Natural killer cell (primary cell): ENCODE measurements at regions not wholly inside any gene's neighbourhood (a gene's known extent, or its start where the extent isn't known, plus 50 kb on each side); places are given as distances from the start of the nearest gene placed in this dataset.

Experiments
- ATAC-seq, 3 donors: fragments of 150-1000 bp in 2 of 3; fragments of 200-7000 bp in 1 of 3; cut with Tn5 transposase; 1 replicate in 1 of 3; 2 replicates in 2 of 3; pipeline ENCODE4 v1.10.0; 2021; ENCODE audit warnings: mild to moderate bottlenecking in 2 of 3, moderate library complexity in 2 of 3
- DNase-seq, 2 donors: peaks; one replicate each; pipeline versions ENCODE4 v3.0.0 to v3.0.0-alpha.2; 2013 to 2021; ENCODE audit warnings: mixed read lengths in 1 of 2
- H3K27ac ChIP-seq: one replicate; pipeline ENCODE4 v1.5.1; 2013; ENCODE audit warnings: mild to moderate bottlenecking, low read length
- H3K27me3 ChIP-seq: one replicate; pipeline ENCODE4 v1.6.1; 2013; ENCODE audit warnings: low read length; ENCODE audit not compliant: control insufficient read depth, insufficient read depth
- H3K36me3 ChIP-seq: one replicate; pipeline ENCODE4 v1.6.1; 2013; ENCODE audit warnings: low read length; ENCODE audit not compliant: control insufficient read depth, insufficient read depth
- H3K4me1 ChIP-seq: one replicate; pipeline ENCODE4 v1.6.1; 2013; ENCODE audit warnings: low read length; ENCODE audit not compliant: control insufficient read depth, insufficient read depth
- H3K4me3 ChIP-seq: one replicate; pipeline ENCODE4 v1.5.1; 2013; ENCODE audit warnings: low read length
- H3K9me3 ChIP-seq: one replicate; pipeline ENCODE4 v1.6.1; 2013; ENCODE audit warnings: low read length; ENCODE audit not compliant: control insufficient read depth, insufficient read depth
- H3K27ac Mint-ChIP-seq, 2 donors: one replicate each; pipeline ENCODE4 v1.8.0; 2022; ENCODE audit warnings: mild to moderate bottlenecking in 2 of 2, mixed read lengths in 2 of 2, moderate library complexity in 1 of 2
- H3K27me3 Mint-ChIP-seq, 2 donors: one replicate each; pipeline ENCODE4 v1.8.0; 2022; ENCODE audit warnings: low read depth in 2 of 2, mixed read lengths in 2 of 2
- H3K36me3 Mint-ChIP-seq: one replicate; pipeline ENCODE4 v1.8.0; 2022; ENCODE audit warnings: mixed read lengths
- H3K4me1 Mint-ChIP-seq, 2 donors: one replicate each; pipeline ENCODE4 v1.8.0; 2022; ENCODE audit warnings: mixed read lengths in 2 of 2
- H3K4me3 Mint-ChIP-seq: one replicate; pipeline ENCODE4 v1.8.0; 2022; ENCODE audit warnings: mild to moderate bottlenecking, moderate library complexity, mixed read lengths
- H3K9me3 Mint-ChIP-seq, 2 donors: one replicate each; pipeline ENCODE4 v1.8.0; 2022; ENCODE audit warnings: mixed read lengths in 2 of 2
- CTCF ChIP-seq: fragments of 200-600 bp; IDR thresholded peaks from one replicate; pipeline ENCODE4 v1.8.0; 2022; ENCODE audit warnings: antibody characterized with exemption
- WGBS: methylation state at CpG from one replicate; pipeline ENCODE4 v1.1.7; 2013; ENCODE audit warnings: missing lambda C conversion rate; ENCODE audit not compliant: insufficient coverage; 5-methylcytosine and 5-hydroxymethylcytosine counted together
- intact Hi-C: fragments of 100-400 bp; cut with micrococcal nuclease; formaldehyde crosslinking; loops from one replicate; pipeline ENCODE4 v1.14.2; 2022

- no peaks in the 10 kb centered on the region for H3K36me3 Mint-ChIP-seq
- Histone ChIP-seq H3K4me1 (no peaks in the 10 kb centered on the region), H3K9me3 (no peaks in the 10 kb centered on the region), H3K27me3 (no peaks in the 10 kb centered on the region), H3K36me3 (no peaks in the 10 kb centered on the region), H3K27ac (no peak overlapping the region), H3K4me3 (no peak overlapping the region)
- no peak for TF ChIP-seq CTCF
- no peak overlapping the region for H3K27ac Mint-ChIP-seq
- intact Hi-C loops, result no loop called here
- H3K27me3 Mint-ChIP-seq, result peaks cover 9 to 37% of the 10 kb centered on the region in 2 donors
- H3K4me1 Mint-ChIP-seq, result no peaks in the 10 kb centered on the region
- 100% methylated on average over 2 of the region's 2 CpGs for WGBS
- no peak overlapping the region for H3K4me3 Mint-ChIP-seq
- no peaks in the 10 kb centered on the region for H3K9me3 Mint-ChIP-seq
- DNase-seq (no peak), ATAC-seq (no peak)
These were observed 55.2 kb downstream of the TTC32 start for GRCh38 chr2:19846567-19846966.

- Mint-ChIP-seq H3K4me3 (no peak overlapping the region), H3K27ac (no peak overlapping the region), H3K9me3 (no peaks in the 10 kb centered on the region), H3K27me3 (peaks cover 9 to 40% of the 10 kb centered on the region in 2 donors), H3K36me3 (no peaks in the 10 kb centered on the region), H3K4me1 (no peaks in the 10 kb centered on the region)
- no peak overlapping the region for H3K27ac ChIP-seq
- H3K4me1 ChIP-seq, result no peaks in the 10 kb centered on the region
- ATAC-seq, result no peak
- no peaks in the 10 kb centered on the region for H3K27me3 ChIP-seq
- intact Hi-C loops, result no loop called here
- DNase-seq, result no peak
- no peak for TF ChIP-seq CTCF
- H3K36me3 ChIP-seq, result no peaks in the 10 kb centered on the region
- H3K4me3 ChIP-seq, result no peak overlapping the region
- H3K9me3 ChIP-seq, result no peaks in the 10 kb centered on the region
- 82% methylated on average over 4 of the region's 4 CpGs for WGBS
These were observed 55.8 kb downstream of the TTC32 start for GRCh38 chr2:19846030-19846429.

- Histone ChIP-seq H3K27me3 (no peaks in the 10 kb centered on the region), H3K4me1 (no peaks in the 10 kb centered on the region), H3K36me3 (no peaks in the 10 kb centered on the region), H3K9me3 (no peaks in the 10 kb centered on the region), H3K27ac (no peak overlapping the region), H3K4me3 (no peak overlapping the region)
- ATAC-seq (no peak), DNase-seq (no peak)
- no peak overlapping the region for H3K4me3 Mint-ChIP-seq
- no peaks in the 10 kb centered on the region for H3K9me3 Mint-ChIP-seq
- intact Hi-C loops, result no loop called here
- no peaks in the 10 kb centered on the region for H3K36me3 Mint-ChIP-seq
- 88% methylated on average over 5 of the region's 5 CpGs for WGBS
- H3K27ac Mint-ChIP-seq, result no peak overlapping the region
- no peak for TF ChIP-seq CTCF
- no peaks in the 10 kb centered on the region for H3K4me1 Mint-ChIP-seq
- H3K27me3 Mint-ChIP-seq, result peaks cover 9 to 40% of the 10 kb centered on the region in 2 donors
These were observed 56.4 kb downstream of the TTC32 start for GRCh38 chr2:19845323-19845920.

- Mint-ChIP-seq H3K27me3 (peaks cover 12 to 44% of the 10 kb centered on the region in 2 donors), H3K27ac (no peak overlapping the region), H3K9me3 (no peaks in the 10 kb centered on the region), H3K4me1 (no peaks in the 10 kb centered on the region), H3K36me3 (no peaks in the 10 kb centered on the region), H3K4me3 (no peak overlapping the region)
- Histone ChIP-seq H3K27me3 (no peaks in the 10 kb centered on the region), H3K27ac (no peak overlapping the region), H3K9me3 (no peaks in the 10 kb centered on the region), H3K36me3 (no peaks in the 10 kb centered on the region), H3K4me3 (no peak overlapping the region), H3K4me1 (no peaks in the 10 kb centered on the region)
- ATAC-seq (no peak), DNase-seq (no peak)
- TF ChIP-seq CTCF, result no peak
- 79% methylated on average over 5 of the region's 5 CpGs for WGBS
- intact Hi-C loops, result no loop called here
These were observed 57.0 kb downstream of the TTC32 start for GRCh38 chr2:19844750-19845149.
